ENCODE measurements at regions not wholly inside any gene's neighbourhood (a gene's known extent, or its start where the extent isn't known, plus 50 kb on each side); places are given as distances from the start of the nearest gene placed in this dataset.

- no peak overlapping the region for H3K4me3 ChIP-seq (replicated peaks in 1 of 3; ENCODE audit: insufficient read depth in 1 of 3, low read depth in 1 of 3, low read length in 3 of 3)
- ChIA-PET CTCF (interaction anchor here (1.1 kb wide), 1 partner anchor 36 kb away, joined by 3 read pairs; no protein-coding TSS in a partner anchor), POLR2A (no interaction called here)
- no peak for TF ChIP-seq POLR2AphosphoS5 (IDR thresholded peaks at IDR 0.05; ENCODE audit: insufficient read depth, low read depth, low read length)
- TF ChIP-seq GATA2 (IDR thresholded peaks at IDR 0.05; ENCODE audit: insufficient read depth, insufficient read length, low read depth, low read length), result no peak
- no peak for TF ChIP-seq JUN (IDR thresholded peaks at IDR 0.05; ENCODE audit: borderline replicate concordance, insufficient read depth, insufficient read length, low read depth)
- TF ChIP-seq POLR2A (IDR thresholded peaks at IDR 0.05; ENCODE audit: low read depth, low read length), result no peak
- TF ChIP-seq MYC (IDR thresholded peaks at IDR 0.05; ENCODE audit: low read depth, low read length), result no peak
- no peak for TF ChIP-seq MAX (IDR thresholded peaks at IDR 0.05; ENCODE audit: insufficient read depth, insufficient read length)
- TF ChIP-seq EZH2 (IDR thresholded peaks at IDR 0.05; ENCODE audit: borderline replicate concordance, low read depth, low read length, severe bottlenecking), result no peak
- TF ChIP-seq FOS (IDR thresholded peaks at IDR 0.05; ENCODE audit: borderline replicate concordance, insufficient read depth, low read length), result no peak
- TF ChIP-seq CTCF (IDR thresholded peaks at IDR 0.05; ENCODE audit: extremely low read depth in 1 of 2, insufficient read depth in 1 of 2, low read depth in 1 of 2, low read length in 2 of 2), result no peak
- dilution Hi-C loops (cut with MboI; ENCODE audit: extremely low pct_ligation_motif_present, low sequenced_read_pairs) (no loop called here), intact Hi-C loops (cut with micrococcal nuclease) (no loop called here)
- H3K36me3 ChIP-seq (ENCODE audit: control insufficient read depth in 2 of 2, extremely low read depth in 1 of 2, insufficient read depth in 2 of 2, low read length in 2 of 2), result no peaks in the 10 kb centered on the region
- no peak overlapping the region for H3K4me2 ChIP-seq (ENCODE audit: insufficient read depth, low read length)
- H4K20me1 ChIP-seq (replicated peaks; ENCODE audit: control insufficient read depth, extremely low read depth, insufficient read depth, low read length), result no peaks in the 10 kb centered on the region
- H3K9me3 ChIP-seq (replicated peaks; ENCODE audit: control insufficient read depth, insufficient read depth, low read length), result no peaks in the 10 kb centered on the region
- no peaks in the 10 kb centered on the region for H3K4me1 ChIP-seq (ENCODE audit: control insufficient read depth, extremely low read depth, insufficient read depth, low read length)
- no peaks in the 10 kb centered on the region for H3K27me3 ChIP-seq (ENCODE audit: control insufficient read depth in 2 of 2, insufficient read depth in 2 of 2, low read length in 2 of 2)
- BruUV-seq (replicated peaks), result no TSS peak
- H3K9me1 ChIP-seq (replicated peaks; ENCODE audit: control insufficient read depth, extremely low read depth, insufficient read depth, low read length), result no peaks in the 10 kb centered on the region
- FAIRE-seq (no peak), DNase-seq (ENCODE audit: low read depth, low spot score) (no peak)
- H2AFZ ChIP-seq (ENCODE audit: low read depth, low read length), result no peak overlapping the region
- no peak overlapping the region for H3K27ac ChIP-seq (ENCODE audit: insufficient read depth, low read depth, low read length)
- H3K79me2 ChIP-seq (ENCODE audit: control insufficient read depth, insufficient read depth, low read length), result no peaks in the 10 kb centered on the region
- no peak overlapping the region for H3K9ac ChIP-seq (replicated peaks; ENCODE audit: extremely low read depth, insufficient read depth, low read length)
Measured at GRCh38 chr5:125138266-125138665, 391.8 kb upstream of the ZNF608 start.

Data from endothelial cell of umbilical vein (primary cell).